Lung (tissue), 11 donors: ENCODE measurements at regions not wholly inside any gene's neighbourhood (a gene's known extent, or its start where the extent isn't known, plus 50 kb on each side); places are given as distances from the start of the nearest gene placed in this dataset.

Experiments
- ATAC-seq: fragments of 200-7000 bp; cut with Tn5 transposase; one replicate; pipeline ENCODE4 v1.9.1; 2020; ENCODE audit warnings: moderate number of reproducible peaks; ENCODE audit not compliant: insufficient read depth, low FRiP score
- DNase-seq, 3 donors: peaks; one replicate each; pipeline ENCODE4 v3.0.0-alpha.2; 2013 to 2017
- H3K27ac ChIP-seq, 2 donors: one replicate each; pipeline ENCODE4 v1.5.1; 2013; ENCODE audit warnings: mild to moderate bottlenecking in 2 of 2, moderate library complexity in 2 of 2, control low read depth in 1 of 2, inconsistent platforms in 1 of 2, low read depth in 1 of 2, low read length in 1 of 2
- H3K27me3 ChIP-seq, 3 donors: one replicate each; pipeline ENCODE4 v1.5.1; 2013; ENCODE audit warnings: low read length in 2 of 3; ENCODE audit not compliant: control insufficient read depth in 3 of 3, insufficient read depth in 3 of 3
- H3K36me3 ChIP-seq, 4 donors: one replicate each; pipeline ENCODE4 v1.5.1; 2013; ENCODE audit warnings: low read length in 4 of 4, mild to moderate bottlenecking in 1 of 4, moderate library complexity in 1 of 4; ENCODE audit not compliant: control insufficient read depth in 4 of 4, insufficient read depth in 4 of 4
- H3K4me1 ChIP-seq, 5 donors: one replicate each; pipeline ENCODE4 v1.5.1; 2013; ENCODE audit warnings: low read length in 5 of 5, mild to moderate bottlenecking in 2 of 5, moderate library complexity in 1 of 5; ENCODE audit not compliant: control insufficient read depth in 5 of 5, insufficient read depth in 5 of 5
- H3K4me3 ChIP-seq: one replicate; pipeline ENCODE4 v1.5.1; 2013; ENCODE audit warnings: mild to moderate bottlenecking, control low read depth, moderate library complexity
- H3K9ac ChIP-seq, 2 donors: one replicate each; pipeline ENCODE4 v1.5.1; 2013; ENCODE audit warnings: low read length in 2 of 2, control low read depth in 1 of 2; ENCODE audit not compliant: insufficient read depth in 1 of 2
- H3K9me3 ChIP-seq, 4 donors: one replicate each; pipeline ENCODE4 v1.5.1; 2013; ENCODE audit warnings: low read length in 3 of 4, mild to moderate bottlenecking in 1 of 4, moderate library complexity in 1 of 4; ENCODE audit not compliant: control insufficient read depth in 4 of 4, insufficient read depth in 3 of 4
- WGBS, 2 donors: extraction: QIAGEN DNeasy Blood & Tissue Kit; methylation state at CpG; one replicate each; pipeline ENCODE4 v1.1.7; 2013; 5-methylcytosine and 5-hydroxymethylcytosine counted together
- TF ChIP-seq, protein P1 (sequence below): IDR thresholded peaks from 2 replicates; pipeline ENCODE4 v1.5.1; 2012; ENCODE audit warnings: mild to moderate bottlenecking; ENCODE audit errors: control extremely low read depth, extremely low read depth
- donor health status: control.
- donor health status: control.
- donor health status: Bipolar disorder and iron deficiency.
- donor health status: healthy.
- donor health status: DM: yes; HTN: yes; CAD: no.

DNA sequence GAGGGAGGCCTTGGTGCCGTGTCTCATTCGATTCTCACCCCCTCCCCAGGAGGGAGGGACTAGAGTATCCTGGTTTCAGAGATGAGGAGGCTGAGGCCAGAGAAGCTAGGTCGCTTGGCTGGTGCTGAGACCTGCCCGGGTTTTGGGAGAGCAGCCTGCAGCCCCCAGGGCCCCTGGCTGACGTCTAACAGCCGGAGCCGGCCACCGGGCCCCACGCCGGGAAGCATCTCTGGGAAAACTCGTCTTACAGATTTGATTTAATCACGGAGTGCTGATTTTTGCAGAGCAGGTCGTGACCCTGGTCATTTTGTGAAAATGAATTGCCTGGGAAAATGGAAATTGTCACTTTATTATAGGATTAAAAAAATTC is 97.5 kb downstream of the MICALL2 start:
- ATAC-seq (no peak), DNase-seq (no peak)
- Histone ChIP-seq H3K36me3 (no peaks in the 10 kb centered on the region), H3K4me1 (no peaks in the 10 kb centered on the region), H3K9ac (no peak overlapping the region), H3K4me3 (no peak overlapping the region), H3K27ac (no peak overlapping the region), H3K9me3 (peaks cover 0 to 34% (median 0%) of the 10 kb centered on the region in 4 donors), H3K27me3 (peaks cover 6 to 22% (median 9%) of the 10 kb centered on the region in 3 donors)
- TF ChIP-seq, protein P1, sequence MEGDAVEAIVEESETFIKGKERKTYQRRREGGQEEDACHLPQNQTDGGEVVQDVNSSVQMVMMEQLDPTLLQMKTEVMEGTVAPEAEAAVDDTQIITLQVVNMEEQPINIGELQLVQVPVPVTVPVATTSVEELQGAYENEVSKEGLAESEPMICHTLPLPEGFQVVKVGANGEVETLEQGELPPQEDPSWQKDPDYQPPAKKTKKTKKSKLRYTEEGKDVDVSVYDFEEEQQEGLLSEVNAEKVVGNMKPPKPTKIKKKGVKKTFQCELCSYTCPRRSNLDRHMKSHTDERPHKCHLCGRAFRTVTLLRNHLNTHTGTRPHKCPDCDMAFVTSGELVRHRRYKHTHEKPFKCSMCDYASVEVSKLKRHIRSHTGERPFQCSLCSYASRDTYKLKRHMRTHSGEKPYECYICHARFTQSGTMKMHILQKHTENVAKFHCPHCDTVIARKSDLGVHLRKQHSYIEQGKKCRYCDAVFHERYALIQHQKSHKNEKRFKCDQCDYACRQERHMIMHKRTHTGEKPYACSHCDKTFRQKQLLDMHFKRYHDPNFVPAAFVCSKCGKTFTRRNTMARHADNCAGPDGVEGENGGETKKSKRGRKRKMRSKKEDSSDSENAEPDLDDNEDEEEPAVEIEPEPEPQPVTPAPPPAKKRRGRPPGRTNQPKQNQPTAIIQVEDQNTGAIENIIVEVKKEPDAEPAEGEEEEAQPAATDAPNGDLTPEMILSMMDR, result no peak
- WGBS, 2 donors, result 41 to 48% methylated on average over 13 of the region's 13 CpGs

DNA sequence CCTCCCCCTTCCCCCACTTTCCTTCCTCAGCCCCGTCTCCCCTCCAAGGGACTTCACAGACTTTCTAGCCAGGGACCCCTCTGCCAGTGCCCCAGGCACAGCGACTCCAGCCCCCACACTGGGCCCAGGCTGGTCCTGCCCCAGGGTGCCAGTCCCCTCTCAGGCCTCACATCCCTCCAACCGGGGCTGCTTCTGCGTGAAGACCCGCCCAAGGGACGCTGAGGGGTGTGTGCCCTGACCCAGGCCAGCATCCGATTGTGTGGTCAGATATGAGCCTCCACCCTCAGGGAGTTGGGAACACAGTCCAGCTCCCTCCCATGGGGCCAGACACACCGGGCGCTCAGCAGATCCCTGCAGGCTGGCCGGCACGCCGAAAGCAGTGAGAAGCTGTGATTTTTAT is 97.0 kb downstream of the MICALL2 start:
- ATAC-seq (no peak), DNase-seq (no peak)
- Histone ChIP-seq H3K36me3 (no peaks in the 10 kb centered on the region), H3K4me3 (no peak overlapping the region), H3K27ac (no peak overlapping the region), H3K4me1 (no peaks in the 10 kb centered on the region), H3K9ac (no peak overlapping the region), H3K9me3 (peaks cover 0 to 36% (median 0%) of the 10 kb centered on the region in 4 donors), H3K27me3 (peaks cover 6 to 28% (median 10%) of the 10 kb centered on the region in 3 donors)
- TF ChIP-seq, protein P1, result no peak
- WGBS, 2 donors, result 68 to 71% methylated on average over 12 of the region's 12 CpGs

DNA sequence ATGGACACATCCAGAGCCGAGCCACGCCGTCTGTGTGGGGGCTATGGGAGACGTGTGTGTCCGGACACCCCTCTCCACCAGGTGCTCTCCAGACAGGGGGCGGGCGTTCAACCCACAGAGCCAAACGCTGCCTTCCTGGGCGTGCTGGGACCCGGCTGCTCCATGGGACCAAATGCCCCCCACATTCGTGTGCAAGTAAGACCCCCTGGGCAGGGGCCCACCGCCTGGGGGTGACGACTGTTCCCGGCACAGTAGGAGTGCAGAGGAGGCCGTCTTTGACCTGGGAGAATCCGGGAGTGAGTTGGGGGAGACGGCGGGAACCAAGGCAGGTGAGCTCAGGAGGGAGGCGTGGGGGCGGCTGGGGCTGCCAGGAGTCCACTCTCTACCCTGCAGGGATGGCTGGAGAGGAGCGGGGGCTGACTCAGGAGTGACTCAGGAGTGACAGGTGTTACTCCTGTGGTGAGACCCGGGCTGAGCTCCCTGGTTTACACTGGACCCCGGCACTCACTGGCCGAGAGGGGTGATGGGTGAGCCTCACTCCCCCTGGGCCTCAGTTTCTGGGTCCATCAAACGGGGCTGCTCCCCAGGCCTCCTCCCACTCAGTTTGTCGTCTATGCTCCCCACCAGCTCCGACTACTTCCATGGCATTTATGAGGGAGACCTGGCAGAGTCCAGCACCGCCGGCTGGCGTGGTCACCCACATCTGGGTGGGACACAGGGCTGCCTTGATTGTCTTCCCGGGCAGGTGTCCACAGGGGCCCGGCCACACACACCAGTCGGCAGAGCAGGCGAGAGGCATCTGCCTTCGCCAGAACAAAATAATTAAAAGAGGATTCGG is 95.0 kb downstream of the MICALL2 start:
- WGBS, 2 donors, result 70 to 76% methylated on average over 36 of the region's 36 CpGs
- peaks cover 6 to 41% (median 16%) of the 10 kb centered on the region in 3 donors for H3K27me3 ChIP-seq
- TF ChIP-seq, protein P1, result no peak

More for the DNA sequence above, 95.0 kb downstream of the MICALL2 start:
- ATAC-seq (no peak), DNase-seq (no peak)
- Histone ChIP-seq H3K27ac (no peak overlapping the region), H3K9ac (no peak overlapping the region), H3K4me1 (no peaks in the 10 kb centered on the region), H3K36me3 (no peaks in the 10 kb centered on the region), H3K9me3 (peaks cover 0 to 36% (median 0%) of the 10 kb centered on the region in 4 donors), H3K4me3 (no peak overlapping the region)
